DND-41 (cell line): ENCODE measurements at regions not wholly inside any gene's neighbourhood (a gene's known extent, or its start where the extent isn't known, plus 50 kb on each side); places are given as distances from the start of the nearest gene placed in this dataset.

Experiments
- ATAC-seq: fragments of 200-7000 bp; cut with Tn5 transposase; 3 replicates; pipeline ENCODE4 v1.9.1; 2021; ENCODE audit warnings: low read depth; ENCODE audit not compliant: insufficient read depth
- DNase-seq: peaks from one replicate; pipeline ENCODE4 v3.0.0-alpha.2; 2020
- H2AFZ ChIP-seq: 2 replicates; pipeline ENCODE4 v1.6.0; 2012; ENCODE audit warnings: low read depth, low read length
- H3K27ac ChIP-seq: 2 replicates; pipeline ENCODE4 v1.5.1; 2012; ENCODE audit warnings: low read length, inconsistent platforms
- H3K27me3 ChIP-seq: fragments of 200-600 bp; sonication (generic); 2 replicates; pipeline ENCODE4 v1.6.0; 2012; ENCODE audit warnings: low read length, mild to moderate bottlenecking, inconsistent platforms; ENCODE audit not compliant: insufficient read depth, poor library complexity
- H3K36me3 ChIP-seq: 2 replicates; pipeline ENCODE4 v1.5.1; 2012; ENCODE audit warnings: low read length, inconsistent platforms; ENCODE audit not compliant: insufficient read depth
- H3K4me1 ChIP-seq: 2 replicates; pipeline ENCODE4 v1.5.1; 2012; ENCODE audit warnings: mild to moderate bottlenecking, low read length; ENCODE audit not compliant: insufficient read depth
- H3K4me2 ChIP-seq: 2 replicates; pipeline ENCODE4 v1.6.0; 2012; ENCODE audit warnings: mild to moderate bottlenecking, moderate library complexity, low read length, inconsistent platforms; ENCODE audit not compliant: insufficient read depth
- H3K4me3 ChIP-seq, 2 experiments: fragments of 200-600 bp in 1 of 2; shearing (Covaris generic) in 1 of 2; 2 replicates each; pipeline ENCODE4 v1.5.1; 2012 to 2016; ENCODE audit warnings: inconsistent platforms in 2 of 2, low read length in 2 of 2, mild to moderate bottlenecking in 2 of 2, low read depth in 1 of 2, moderate library complexity in 1 of 2
- H3K79me2 ChIP-seq: 2 replicates; pipeline ENCODE4 v1.6.0; 2012; ENCODE audit warnings: low read length, inconsistent platforms; ENCODE audit not compliant: insufficient read depth
- H3K9ac ChIP-seq: 2 replicates; pipeline ENCODE4 v1.6.0; 2012; ENCODE audit warnings: low read depth, mild to moderate bottlenecking, inconsistent platforms, low read length, moderate library complexity
- H3K9me3 ChIP-seq: 2 replicates; pipeline ENCODE4 v1.5.1; 2012; ENCODE audit warnings: low read length, moderate library complexity, mild to moderate bottlenecking, inconsistent platforms; ENCODE audit not compliant: insufficient read depth, severe bottlenecking
- H4K20me1 ChIP-seq: 2 replicates; pipeline ENCODE4 v1.6.0; 2012; ENCODE audit warnings: low read length; ENCODE audit not compliant: insufficient read depth
- CTCF ChIP-seq: IDR thresholded peaks from 2 replicates; pipeline ENCODE4 v1.5.1; 2012; ENCODE audit warnings: borderline replicate concordance, low read length, moderate library complexity, mild to moderate bottlenecking; ENCODE audit not compliant: poor library complexity, severe bottlenecking; ENCODE audit errors: extremely low read depth
- EZH2 ChIP-seq: IDR thresholded peaks from 3 replicates; pipeline ENCODE4 v1.6.1; 2012; ENCODE audit warnings: borderline replicate concordance, low read depth, mild to moderate bottlenecking, moderate library complexity, low read length, inconsistent platforms; ENCODE audit not compliant: severe bottlenecking

- no peak for ATAC-seq
- Histone ChIP-seq H3K9me3 (no peaks in the 10 kb centered on the region), H3K9ac (no peak overlapping the region), H3K4me1 (no peaks in the 10 kb centered on the region), H3K4me3 (no peak overlapping the region), H3K79me2 (no peaks in the 10 kb centered on the region), H4K20me1 (no peaks in the 10 kb centered on the region), H3K27ac (no peak overlapping the region), H3K4me2 (no peak overlapping the region), H2AFZ (no peak overlapping the region), H3K27me3 (no peaks in the 10 kb centered on the region), H3K36me3 (no peaks in the 10 kb centered on the region)
- no peak for DNase-seq
- TF ChIP-seq EZH2 (no peak), CTCF (no peak)
Measured at GRCh38 chr13:80237646-80238045, 103.3 kb downstream of the SPRY2 start.

GRCh38 chr13:80235967-80236302, 105.0 kb downstream of the SPRY2 start:
- H3K27me3 ChIP-seq = no peaks in the 10 kb centered on the region
- no peaks in the 10 kb centered on the region for H3K79me2 ChIP-seq
- no peak overlapping the region for H3K4me3 ChIP-seq
- no peak for ATAC-seq
- no peak overlapping the region for H3K4me2 ChIP-seq
- TF ChIP-seq EZH2 (no peak), CTCF (no peak)
- H3K27ac ChIP-seq = no peak overlapping the region
- DNase-seq = no peak
- no peaks in the 10 kb centered on the region for H3K4me1 ChIP-seq
- H4K20me1 ChIP-seq = no peaks in the 10 kb centered on the region
- H3K36me3 ChIP-seq = no peaks in the 10 kb centered on the region
- no peak overlapping the region for H3K9ac ChIP-seq
- no peaks in the 10 kb centered on the region for H3K9me3 ChIP-seq
- no peak overlapping the region for H2AFZ ChIP-seq

GRCh38 chr13:80235166-80235966, 105.6 kb downstream of the SPRY2 start:
- no peaks in the 10 kb centered on the region for H4K20me1 ChIP-seq
- ATAC-seq (no peak), DNase-seq (no peak)
- TF ChIP-seq CTCF (no peak), EZH2 (no peak)
- no peak overlapping the region for H3K4me3 ChIP-seq
- H3K9ac ChIP-seq = no peak overlapping the region
- no peaks in the 10 kb centered on the region for H3K4me1 ChIP-seq
- H3K27ac ChIP-seq = no peak overlapping the region
- H3K27me3 ChIP-seq = no peaks in the 10 kb centered on the region
- no peaks in the 10 kb centered on the region for H3K9me3 ChIP-seq
- no peaks in the 10 kb centered on the region for H3K36me3 ChIP-seq
- no peaks in the 10 kb centered on the region for H3K79me2 ChIP-seq
- no peak overlapping the region for H3K4me2 ChIP-seq
- H2AFZ ChIP-seq = no peak overlapping the region

GRCh38 chr13:80227645-80228044, 113.3 kb downstream of the SPRY2 start:
- no peak overlapping the region for H3K4me3 ChIP-seq
- no peaks in the 10 kb centered on the region for H3K9me3 ChIP-seq
- no peak overlapping the region for H3K27ac ChIP-seq
- H3K4me2 ChIP-seq = no peak overlapping the region
- no peaks in the 10 kb centered on the region for H3K36me3 ChIP-seq
- no peaks in the 10 kb centered on the region for H3K79me2 ChIP-seq
- H3K4me1 ChIP-seq = no peaks in the 10 kb centered on the region
- no peak for ATAC-seq
- H4K20me1 ChIP-seq = no peaks in the 10 kb centered on the region
- H3K27me3 ChIP-seq = no peaks in the 10 kb centered on the region
- TF ChIP-seq CTCF (no peak), EZH2 (no peak)
- DNase-seq = no peak
- H2AFZ ChIP-seq = no peak overlapping the region
- no peak overlapping the region for H3K9ac ChIP-seq
